ENCODE measurements at regions not wholly inside any gene's neighbourhood (a gene's known extent, or its start where the extent isn't known, plus 50 kb on each side); places are given as distances from the start of the nearest gene placed in this dataset.

DNA sequence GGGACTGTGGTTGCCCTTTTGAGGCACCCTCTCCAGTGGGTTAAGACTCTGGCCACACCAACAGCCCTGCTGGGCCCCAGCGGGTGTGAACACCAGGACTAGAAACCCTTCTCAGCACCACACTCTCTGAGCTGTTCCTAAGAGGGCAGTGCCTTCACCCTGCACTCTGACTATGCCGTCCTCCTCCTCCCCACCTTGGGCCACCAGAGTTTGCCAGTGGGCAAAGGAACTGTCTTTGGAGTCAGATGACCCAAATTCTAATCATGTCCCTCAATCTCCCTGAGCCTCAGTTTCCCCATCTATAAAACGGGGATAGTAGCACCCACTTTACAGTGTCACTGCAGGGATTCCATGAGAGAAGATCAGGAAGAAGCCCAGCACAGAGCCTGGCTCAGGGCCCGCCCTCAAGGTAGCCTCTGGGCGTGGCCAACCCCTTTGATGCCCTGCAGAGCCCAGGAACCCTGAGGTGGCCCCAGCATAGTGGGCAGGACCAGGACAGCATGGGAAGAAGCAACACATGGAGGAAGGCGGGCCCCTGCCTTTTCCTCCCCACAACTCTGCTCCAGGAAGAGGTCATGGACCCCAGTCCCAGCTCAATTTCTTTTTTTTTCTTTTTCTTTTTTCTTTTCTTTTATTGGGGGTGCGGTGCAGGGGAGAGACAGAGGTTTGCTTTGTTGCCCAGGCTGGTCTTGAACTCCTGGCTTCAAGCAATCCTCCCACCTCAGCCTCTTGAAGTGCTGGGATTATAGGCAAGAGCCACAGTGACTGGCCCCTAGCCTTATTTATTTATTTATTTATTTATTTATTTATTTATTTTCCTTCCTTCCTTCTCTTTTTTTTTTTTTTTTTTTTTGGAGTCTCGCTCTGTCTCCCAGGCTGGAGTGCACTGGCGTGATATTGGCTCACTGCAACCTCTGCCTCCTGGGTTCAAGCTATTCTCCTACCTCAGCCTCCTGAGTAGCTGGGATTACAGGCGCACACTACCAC, 115.7 kb upstream of the LINGO1 start:
- Histone ChIP-seq H3K4me1 (ENCODE audit: control insufficient read depth, insufficient read depth, low read length, poor library complexity, severe bottlenecking) (no peaks in the 10 kb centered on the region), H3K4me3 (ENCODE audit: extremely low read depth, insufficient read depth, low read length, poor library complexity, severe bottlenecking) (no peak overlapping the region), H3K27ac (ENCODE audit: low read depth, low read length, severe bottlenecking) (no peak overlapping the region), H3K9me3 (ENCODE audit: control insufficient read depth, low read length) (no peaks in the 10 kb centered on the region), H3K36me3 (ENCODE audit: control insufficient read depth, insufficient read depth, low read length) (no peaks in the 10 kb centered on the region)
- WGBS, 2 experiments (ENCODE audit: insufficient coverage in 2 of 2), result 78 to 84% methylated on average over 6 of the region's 10 CpGs

DNA sequence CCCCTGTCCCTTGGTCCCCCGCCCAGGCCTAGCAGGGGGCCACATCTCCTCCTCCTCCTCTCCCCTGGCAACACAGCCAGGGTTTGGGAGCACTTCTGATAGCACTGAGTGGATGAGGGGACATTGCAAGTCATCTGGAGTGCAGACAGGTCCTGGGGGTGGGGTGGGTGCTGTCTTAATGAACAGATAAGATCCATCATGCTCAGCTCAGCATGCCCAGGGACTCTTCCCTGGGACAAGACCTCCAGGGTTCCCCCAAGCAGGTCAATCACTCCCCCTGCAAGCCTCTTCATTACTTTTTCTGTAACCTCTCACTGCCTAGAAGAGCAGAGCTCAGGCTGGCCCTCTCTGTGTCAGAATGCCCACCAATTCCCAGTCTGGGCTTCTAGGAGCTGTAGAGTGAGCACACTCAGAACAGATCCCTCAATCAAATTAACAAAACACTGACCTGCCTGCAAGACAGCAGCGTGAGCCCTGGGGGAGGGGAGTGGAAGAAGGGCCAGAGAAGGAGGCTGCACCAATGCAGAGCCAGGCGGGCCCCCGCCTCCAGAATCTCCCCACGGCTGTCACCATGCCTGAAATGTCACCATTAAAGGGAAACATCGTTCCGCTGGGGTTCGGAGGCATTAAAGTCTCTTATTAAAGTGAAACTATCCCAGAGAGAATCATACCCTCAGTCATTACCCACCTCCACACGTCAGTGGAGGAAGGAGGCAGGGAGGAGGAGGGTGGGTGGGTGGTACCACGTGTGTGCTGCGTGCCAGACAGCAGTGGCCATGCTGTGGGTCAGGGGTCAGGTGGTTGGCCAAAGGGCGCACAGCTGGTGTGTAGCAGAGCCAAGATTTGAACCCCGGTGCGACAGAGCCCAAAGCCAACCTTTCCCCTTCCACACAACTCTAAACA, 114.7 kb upstream of the LINGO1 start:
- 62 to 64% methylated on average over 7 to 8 of the region's 14 CpGs for WGBS, 2 experiments (ENCODE audit: insufficient coverage in 2 of 2)
- Histone ChIP-seq H3K9me3 (ENCODE audit: control insufficient read depth, low read length) (no peaks in the 10 kb centered on the region), H3K4me3 (ENCODE audit: extremely low read depth, insufficient read depth, low read length, poor library complexity, severe bottlenecking) (no peak overlapping the region), H3K36me3 (ENCODE audit: control insufficient read depth, insufficient read depth, low read length) (no peaks in the 10 kb centered on the region), H3K4me1 (ENCODE audit: control insufficient read depth, insufficient read depth, low read length, poor library complexity, severe bottlenecking) (no peaks in the 10 kb centered on the region), H3K27ac (ENCODE audit: low read depth, low read length, severe bottlenecking) (no peak overlapping the region)

DNA sequence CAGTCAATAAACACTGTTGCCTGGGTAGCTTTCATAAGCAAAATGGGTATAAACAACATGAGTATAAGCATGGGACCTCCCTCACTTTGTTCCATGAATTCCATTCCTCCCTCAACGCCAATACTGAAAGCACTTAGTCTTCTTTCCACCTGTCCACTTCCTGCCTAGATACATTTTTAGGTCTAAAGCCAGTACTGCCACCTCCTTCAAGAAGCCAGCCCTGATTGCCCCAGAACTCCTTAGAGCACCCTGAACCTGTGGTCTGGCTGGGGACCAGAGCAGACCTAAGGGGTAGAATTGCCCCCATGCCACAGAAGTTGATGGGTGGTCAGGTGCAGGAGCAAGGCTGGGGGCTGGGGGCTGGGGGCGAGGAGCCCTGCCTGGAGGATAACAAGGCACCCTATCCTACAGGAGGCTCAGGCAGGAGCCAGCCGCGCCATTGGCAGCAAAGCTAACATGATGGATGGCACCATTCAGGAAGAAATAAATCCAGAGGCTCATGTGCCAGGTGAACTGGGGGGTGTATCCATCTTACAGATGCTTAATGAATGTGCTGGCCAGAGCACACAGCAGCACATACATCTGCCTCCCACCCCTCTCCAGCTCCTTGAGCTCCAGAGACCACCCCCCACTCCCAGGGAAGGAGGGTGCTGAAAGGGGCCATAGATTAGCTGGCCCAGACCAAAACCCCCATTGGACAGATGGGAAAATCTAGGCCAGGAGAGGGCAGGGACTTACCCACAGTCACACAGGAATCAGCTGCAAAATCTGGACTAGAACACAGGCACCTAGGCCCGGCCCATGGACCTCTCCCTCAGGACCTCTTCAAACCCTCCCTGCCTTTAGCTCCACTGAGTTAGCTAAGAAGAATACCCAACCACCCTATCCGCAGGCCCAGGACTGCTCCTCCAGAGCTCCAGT, 113.8 kb upstream of the LINGO1 start:
- Histone ChIP-seq H3K36me3 (ENCODE audit: control insufficient read depth, insufficient read depth, low read length) (no peaks in the 10 kb centered on the region), H3K9me3 (ENCODE audit: control insufficient read depth, low read length) (no peaks in the 10 kb centered on the region), H3K4me3 (ENCODE audit: extremely low read depth, insufficient read depth, low read length, poor library complexity, severe bottlenecking) (no peak overlapping the region), H3K27ac (ENCODE audit: low read depth, low read length, severe bottlenecking) (no peak overlapping the region), H3K4me1 (ENCODE audit: control insufficient read depth, insufficient read depth, low read length, poor library complexity, severe bottlenecking) (no peaks in the 10 kb centered on the region)
- 77 to 93% methylated on average over 6 of the region's 6 CpGs for WGBS, 2 experiments (ENCODE audit: insufficient coverage in 2 of 2)

DNA sequence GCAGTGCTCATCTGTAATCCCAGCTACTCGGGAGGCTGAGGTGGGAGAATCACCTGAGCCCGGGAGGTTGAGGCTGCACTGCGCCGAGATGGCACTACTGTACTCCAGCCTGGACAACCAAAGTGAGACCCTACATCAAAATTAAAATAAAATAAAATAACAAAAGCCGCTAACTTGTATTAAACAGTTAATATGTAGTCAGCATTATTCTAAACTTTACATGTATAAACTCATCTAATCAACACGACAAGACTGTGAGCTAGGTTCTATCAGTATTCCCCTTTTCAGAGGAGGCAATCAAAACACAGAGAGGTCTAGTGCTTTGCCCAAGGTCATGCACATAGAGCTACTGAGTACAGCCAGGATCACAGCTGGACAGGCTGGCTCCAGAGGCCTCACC, 111.7 kb upstream of the LINGO1 start:
- WGBS, 2 experiments (ENCODE audit: insufficient coverage in 2 of 2), result 92 to 93% methylated on average over 3 to 4 of the region's 6 CpGs
- Histone ChIP-seq H3K9me3 (ENCODE audit: control insufficient read depth, low read length) (no peaks in the 10 kb centered on the region), H3K27ac (ENCODE audit: low read depth, low read length, severe bottlenecking) (no peak overlapping the region), H3K4me3 (ENCODE audit: extremely low read depth, insufficient read depth, low read length, poor library complexity, severe bottlenecking) (no peak overlapping the region), H3K4me1 (ENCODE audit: control insufficient read depth, insufficient read depth, low read length, poor library complexity, severe bottlenecking) (no peaks in the 10 kb centered on the region), H3K36me3 (ENCODE audit: control insufficient read depth, insufficient read depth, low read length) (no peaks in the 10 kb centered on the region)

DNA sequence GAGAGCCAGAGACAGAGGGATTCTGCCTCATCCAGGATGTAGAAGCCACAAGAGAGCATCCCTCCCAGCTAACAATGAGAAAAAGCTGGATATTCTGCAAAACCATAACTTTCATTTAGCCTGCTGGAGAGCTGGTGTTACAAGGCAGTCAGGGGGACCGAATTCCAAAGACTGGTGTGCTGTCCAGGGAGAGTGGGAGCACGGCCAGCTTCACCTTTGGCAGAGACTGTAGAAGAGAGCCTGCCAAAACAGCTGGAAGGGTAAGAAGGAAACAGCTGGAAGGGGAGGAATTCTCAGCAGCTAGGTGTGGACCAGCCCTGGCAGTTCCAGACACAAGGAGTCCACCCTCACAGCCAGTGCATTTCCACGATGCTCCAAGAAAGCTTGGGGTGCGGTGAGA, 109.9 kb upstream of the LINGO1 start:
- no peaks in the 10 kb centered on the region for H3K36me3 ChIP-seq (ENCODE audit: control insufficient read depth, insufficient read depth, low read length)
- H3K4me1 ChIP-seq (ENCODE audit: control insufficient read depth, insufficient read depth, low read length, poor library complexity, severe bottlenecking), result no peaks in the 10 kb centered on the region
- no peak overlapping the region for H3K4me3 ChIP-seq (ENCODE audit: extremely low read depth, insufficient read depth, low read length, poor library complexity, severe bottlenecking)
- WGBS, 2 experiments (ENCODE audit: insufficient coverage in 2 of 2), result 89 to 97% methylated on average over 3 to 4 of the region's 4 CpGs
- H3K27ac ChIP-seq (ENCODE audit: low read depth, low read length, severe bottlenecking), result no peak overlapping the region
- H3K9me3 ChIP-seq (ENCODE audit: control insufficient read depth, low read length), result no peaks in the 10 kb centered on the region

DNA sequence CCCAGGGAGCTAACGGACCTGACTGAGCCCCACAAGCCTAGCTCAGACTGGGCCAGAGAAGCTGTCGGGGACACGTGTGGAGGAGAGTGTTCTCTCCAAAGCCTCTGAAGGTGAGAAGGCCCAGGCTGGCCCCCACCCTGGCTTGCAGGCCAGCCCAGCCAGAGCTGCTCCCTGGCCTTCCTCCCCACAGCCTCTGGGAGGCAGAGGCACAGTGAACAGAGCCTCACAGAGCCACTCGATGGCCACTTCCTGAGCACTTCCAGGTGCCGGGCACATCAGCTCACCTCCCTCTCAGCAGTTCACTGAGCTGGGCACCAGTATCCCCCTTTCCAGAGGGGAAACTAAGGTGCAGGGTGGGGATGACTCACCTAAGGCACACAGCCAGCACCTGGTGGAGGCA, 109.4 kb upstream of the LINGO1 start:
- WGBS, 2 experiments (ENCODE audit: insufficient coverage in 2 of 2), result 85 to 86% methylated on average over 5 of the region's 5 CpGs

DNA sequence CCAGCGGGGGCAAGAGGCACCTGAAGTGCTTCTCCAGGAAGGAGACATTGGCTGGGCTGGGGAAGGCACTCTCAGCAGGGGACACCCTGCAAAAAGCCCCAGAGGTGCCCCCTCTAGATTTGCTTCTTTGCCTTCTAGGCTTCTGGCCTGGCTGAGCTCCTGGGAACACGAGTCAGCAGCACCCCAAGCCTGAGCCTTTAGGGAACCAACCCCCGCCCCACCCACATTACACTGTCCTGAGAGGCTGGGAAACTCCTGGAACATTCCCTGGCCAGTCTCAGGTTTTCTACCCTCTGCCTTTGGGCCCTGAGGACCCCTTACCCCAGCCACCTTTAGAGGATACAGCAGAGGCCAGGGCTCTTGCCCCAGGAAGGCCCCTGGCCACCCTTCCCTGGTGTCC, 108.4 kb upstream of the LINGO1 start:
- Histone ChIP-seq H3K9me3 (ENCODE audit: control insufficient read depth, low read length) (no peaks in the 10 kb centered on the region), H3K36me3 (ENCODE audit: control insufficient read depth, insufficient read depth, low read length) (no peaks in the 10 kb centered on the region), H3K4me1 (ENCODE audit: control insufficient read depth, insufficient read depth, low read length, poor library complexity, severe bottlenecking) (no peaks in the 10 kb centered on the region), H3K27ac (ENCODE audit: low read depth, low read length, severe bottlenecking) (no peak overlapping the region), H3K4me3 (ENCODE audit: extremely low read depth, insufficient read depth, low read length, poor library complexity, severe bottlenecking) (no peak overlapping the region)
- WGBS, 2 experiments (ENCODE audit: insufficient coverage in 2 of 2), result 80 to 84% methylated on average over 2 to 3 of the region's 3 CpGs

More for the DNA sequence above, 109.4 kb upstream of the LINGO1 start:
- H3K9me3 ChIP-seq (ENCODE audit: control insufficient read depth, low read length), result no peaks in the 10 kb centered on the region
- no peak overlapping the region for H3K27ac ChIP-seq (ENCODE audit: low read depth, low read length, severe bottlenecking)
- no peaks in the 10 kb centered on the region for H3K4me1 ChIP-seq (ENCODE audit: control insufficient read depth, insufficient read depth, low read length, poor library complexity, severe bottlenecking)
- no peak overlapping the region for H3K4me3 ChIP-seq (ENCODE audit: extremely low read depth, insufficient read depth, low read length, poor library complexity, severe bottlenecking)
- no peaks in the 10 kb centered on the region for H3K36me3 ChIP-seq (ENCODE audit: control insufficient read depth, insufficient read depth, low read length)

DNA sequence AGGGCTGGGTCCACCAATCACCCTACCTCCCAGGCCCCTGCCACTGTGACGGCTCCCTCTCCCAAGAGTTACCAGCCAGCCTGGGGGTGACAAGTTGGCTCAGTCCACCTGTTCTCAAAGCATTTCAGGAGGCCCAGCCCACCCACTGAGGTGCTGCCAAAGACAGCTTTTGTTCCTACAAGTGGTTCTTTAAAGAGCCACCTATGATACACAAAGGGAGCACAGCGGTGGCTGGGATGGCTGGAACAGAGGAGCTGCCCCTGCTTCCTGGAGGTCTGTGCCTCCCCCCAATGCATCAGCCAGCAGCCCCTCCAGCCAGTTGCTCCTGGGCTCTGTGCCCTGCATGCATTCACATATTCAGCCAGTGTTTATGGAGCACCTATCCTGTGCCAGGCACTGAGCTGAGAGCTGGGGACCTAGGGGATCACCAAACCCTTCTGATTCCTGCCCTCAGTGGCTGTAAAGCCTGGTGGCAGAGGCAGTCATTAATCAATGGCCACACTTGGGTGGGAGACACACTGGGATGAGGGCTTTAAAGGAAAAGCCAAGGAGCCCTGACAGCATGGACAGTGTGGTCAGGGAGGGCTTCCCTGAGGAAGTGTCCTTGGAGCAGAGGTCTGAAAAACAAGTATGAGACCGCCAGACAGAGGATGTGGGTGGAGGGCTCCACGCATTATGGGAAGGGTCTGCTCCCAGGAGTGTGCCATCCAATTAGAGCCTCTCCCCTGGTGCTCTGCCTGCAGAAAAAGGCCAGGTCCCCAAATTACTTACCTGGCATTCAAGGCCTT, 107.1 kb upstream of the LINGO1 start:
- WGBS, 2 experiments (ENCODE audit: insufficient coverage in 2 of 2), result 53 to 58% methylated on average over 3 of the region's 4 CpGs
- Histone ChIP-seq H3K4me1 (ENCODE audit: control insufficient read depth, insufficient read depth, low read length, poor library complexity, severe bottlenecking) (no peaks in the 10 kb centered on the region), H3K36me3 (ENCODE audit: control insufficient read depth, insufficient read depth, low read length) (no peaks in the 10 kb centered on the region), H3K27ac (ENCODE audit: low read depth, low read length, severe bottlenecking) (no peak overlapping the region), H3K9me3 (ENCODE audit: control insufficient read depth, low read length) (no peaks in the 10 kb centered on the region), H3K4me3 (ENCODE audit: extremely low read depth, insufficient read depth, low read length, poor library complexity, severe bottlenecking) (no peak overlapping the region)

DNA sequence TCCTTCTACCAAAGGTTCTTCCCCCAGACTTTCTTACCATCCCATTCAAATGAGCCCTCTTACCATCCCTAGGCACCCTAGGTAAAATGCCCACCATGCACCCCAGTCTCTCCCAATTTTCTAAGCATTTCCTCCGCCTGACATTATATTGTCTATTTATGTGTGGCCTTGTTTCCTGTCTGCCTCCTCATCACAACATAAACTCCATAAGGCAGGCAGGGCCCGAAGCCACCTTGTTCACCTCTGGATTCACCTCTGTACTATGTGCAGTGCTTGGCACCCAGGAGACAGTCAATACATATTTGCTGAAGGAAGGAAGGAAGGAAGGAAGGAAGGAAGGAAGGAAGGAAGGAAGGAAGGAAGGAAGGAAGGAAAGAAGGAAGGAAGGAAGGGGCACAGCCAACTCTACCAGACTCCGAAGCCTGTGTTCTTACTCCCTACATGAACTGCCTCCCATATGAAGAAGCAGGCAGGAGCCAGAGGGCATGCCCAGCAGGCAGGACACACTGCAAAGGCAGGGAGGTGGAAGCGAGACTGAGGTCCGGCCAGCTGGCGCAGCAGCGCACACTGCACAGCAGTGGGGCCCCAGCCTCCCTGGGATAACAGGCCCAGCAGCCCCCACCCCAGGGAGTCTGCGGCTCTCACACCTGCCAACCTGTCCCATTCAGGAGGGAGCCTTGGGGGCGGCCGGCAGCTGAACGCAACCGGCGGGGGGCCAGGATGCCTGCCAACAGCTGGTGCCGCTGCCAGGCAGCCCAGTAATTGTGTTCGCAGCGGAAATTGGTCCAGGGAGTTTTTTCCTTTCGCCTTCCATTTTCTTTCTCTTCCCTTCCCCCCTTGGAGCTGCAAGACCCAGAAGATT, 106.0 kb upstream of the LINGO1 start:
- Histone ChIP-seq H3K4me1 (ENCODE audit: control insufficient read depth, insufficient read depth, low read length, poor library complexity, severe bottlenecking) (no peaks in the 10 kb centered on the region), H3K4me3 (ENCODE audit: extremely low read depth, insufficient read depth, low read length, poor library complexity, severe bottlenecking) (no peak overlapping the region), H3K36me3 (ENCODE audit: control insufficient read depth, insufficient read depth, low read length) (no peaks in the 10 kb centered on the region), H3K9me3 (ENCODE audit: control insufficient read depth, low read length) (no peaks in the 10 kb centered on the region), H3K27ac (ENCODE audit: low read depth, low read length, severe bottlenecking) (no peak overlapping the region)
- 30 to 38% methylated on average over 13 to 14 of the region's 17 CpGs for WGBS, 2 experiments (ENCODE audit: insufficient coverage in 2 of 2)

Measured in mesodermal cell (in vitro differentiated cells).